Adrenal gland (tissue), 5 donors: ENCODE measurements at regions not wholly inside any gene's neighbourhood (a gene's known extent, or its start where the extent isn't known, plus 50 kb on each side); places are given as distances from the start of the nearest gene placed in this dataset.

Experiments
- POLR2A ChIP-seq, 2 donors: fragments of 450-650 bp; IDR thresholded peaks; one replicate each; pipeline ENCODE4 v1.6.1; 2017; ENCODE audit warnings: antibody characterized with exemption in 2 of 2, mild to moderate bottlenecking in 2 of 2, moderate library complexity in 1 of 2
- TF ChIP-seq, protein P1 (sequence below), 6 experiments: fragments of 450-650 bp in 4 of 6; fragments of 200-600 bp in 2 of 6; sonication (generic) in 1 of 6; IDR thresholded peaks; 1 replicate in 5 of 6; 2 replicates in 1 of 6; pipeline versions ENCODE4 v1.5.1 to v1.8.0; 2016 to 2021; ENCODE audit warnings: antibody characterized with exemption in 6 of 6, mild to moderate bottlenecking in 2 of 6, moderate library complexity in 1 of 6
- donor health status: DM: no; HTN: no; CAD: no.

DNA sequence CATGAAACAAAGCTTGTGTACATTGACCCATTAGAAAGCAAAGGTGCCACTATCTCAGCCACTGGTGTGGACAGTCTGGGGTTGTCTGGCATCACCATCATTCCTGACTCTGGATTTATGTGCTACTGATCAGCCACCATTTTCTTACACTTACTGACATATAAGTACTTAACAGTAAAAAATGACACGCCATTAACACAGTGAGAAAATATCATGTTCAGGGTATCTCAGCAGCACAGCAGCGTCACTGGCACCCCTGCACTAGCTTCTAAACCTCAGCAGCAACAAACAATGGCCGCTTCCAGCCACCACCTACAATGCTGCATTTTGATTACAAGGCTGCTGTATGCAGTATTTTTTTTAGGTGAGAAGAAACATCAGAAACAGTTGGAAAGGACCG lies 253.4 kb upstream of the HDAC4 start:
- TF ChIP-seq, protein P1, sequence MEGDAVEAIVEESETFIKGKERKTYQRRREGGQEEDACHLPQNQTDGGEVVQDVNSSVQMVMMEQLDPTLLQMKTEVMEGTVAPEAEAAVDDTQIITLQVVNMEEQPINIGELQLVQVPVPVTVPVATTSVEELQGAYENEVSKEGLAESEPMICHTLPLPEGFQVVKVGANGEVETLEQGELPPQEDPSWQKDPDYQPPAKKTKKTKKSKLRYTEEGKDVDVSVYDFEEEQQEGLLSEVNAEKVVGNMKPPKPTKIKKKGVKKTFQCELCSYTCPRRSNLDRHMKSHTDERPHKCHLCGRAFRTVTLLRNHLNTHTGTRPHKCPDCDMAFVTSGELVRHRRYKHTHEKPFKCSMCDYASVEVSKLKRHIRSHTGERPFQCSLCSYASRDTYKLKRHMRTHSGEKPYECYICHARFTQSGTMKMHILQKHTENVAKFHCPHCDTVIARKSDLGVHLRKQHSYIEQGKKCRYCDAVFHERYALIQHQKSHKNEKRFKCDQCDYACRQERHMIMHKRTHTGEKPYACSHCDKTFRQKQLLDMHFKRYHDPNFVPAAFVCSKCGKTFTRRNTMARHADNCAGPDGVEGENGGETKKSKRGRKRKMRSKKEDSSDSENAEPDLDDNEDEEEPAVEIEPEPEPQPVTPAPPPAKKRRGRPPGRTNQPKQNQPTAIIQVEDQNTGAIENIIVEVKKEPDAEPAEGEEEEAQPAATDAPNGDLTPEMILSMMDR (IDR thresholded peaks at IDR 0.05), result no peak
- no peak for TF ChIP-seq POLR2A (IDR thresholded peaks at IDR 0.05)
